Hepatocyte (in vitro differentiated cells): ENCODE measurements at regions not wholly inside any gene's neighbourhood (a gene's known extent, or its start where the extent isn't known, plus 50 kb on each side); places are given as distances from the start of the nearest gene placed in this dataset.

Source experiments
- EZH2 ChIP-seq: fragments of 200-600 bp; sonication (generic); IDR thresholded peaks from 2 replicates; pipeline ENCODE4 v1.6.1; 2016; ENCODE audit warnings: antibody characterized with exemption, mild to moderate bottlenecking, borderline replicate concordance
- EZH2phosphoT487 ChIP-seq: fragments of 200-600 bp; sonication (generic); IDR thresholded peaks from one replicate; pipeline ENCODE4 v1.6.1; 2018; ENCODE audit warnings: antibody characterized with exemption, mild to moderate bottlenecking, low read depth, moderate library complexity; ENCODE audit not compliant: unreplicated experiment, severe bottlenecking
- TF ChIP-seq, protein P1 (sequence below): fragments of 200-600 bp; sonication (generic); IDR thresholded peaks from 2 replicates; pipeline ENCODE4 v1.5.1; 2016; ENCODE audit warnings: antibody characterized with exemption, mild to moderate bottlenecking; ENCODE audit not compliant: poor library complexity

DNA sequence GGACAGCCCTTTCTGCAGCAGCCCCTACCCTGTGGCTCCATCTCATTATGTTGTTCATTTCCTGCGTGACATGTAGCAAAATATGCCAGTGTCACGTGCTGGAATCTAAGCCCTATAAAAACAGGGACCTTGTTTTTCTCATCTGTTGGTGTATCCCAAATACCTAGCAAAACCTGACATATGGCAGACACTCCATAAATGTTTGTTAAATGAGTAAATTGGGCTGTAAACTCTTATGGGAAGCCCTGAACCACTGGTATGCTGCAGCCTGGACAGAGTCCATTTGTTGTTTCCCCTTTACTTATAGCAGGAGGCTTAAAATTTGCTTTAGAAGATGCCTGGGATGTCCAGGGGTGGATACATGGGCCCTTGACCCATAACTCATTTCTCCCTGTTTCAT is 363.8 kb downstream of the NPHP4 start:
- TF ChIP-seq, protein P1, sequence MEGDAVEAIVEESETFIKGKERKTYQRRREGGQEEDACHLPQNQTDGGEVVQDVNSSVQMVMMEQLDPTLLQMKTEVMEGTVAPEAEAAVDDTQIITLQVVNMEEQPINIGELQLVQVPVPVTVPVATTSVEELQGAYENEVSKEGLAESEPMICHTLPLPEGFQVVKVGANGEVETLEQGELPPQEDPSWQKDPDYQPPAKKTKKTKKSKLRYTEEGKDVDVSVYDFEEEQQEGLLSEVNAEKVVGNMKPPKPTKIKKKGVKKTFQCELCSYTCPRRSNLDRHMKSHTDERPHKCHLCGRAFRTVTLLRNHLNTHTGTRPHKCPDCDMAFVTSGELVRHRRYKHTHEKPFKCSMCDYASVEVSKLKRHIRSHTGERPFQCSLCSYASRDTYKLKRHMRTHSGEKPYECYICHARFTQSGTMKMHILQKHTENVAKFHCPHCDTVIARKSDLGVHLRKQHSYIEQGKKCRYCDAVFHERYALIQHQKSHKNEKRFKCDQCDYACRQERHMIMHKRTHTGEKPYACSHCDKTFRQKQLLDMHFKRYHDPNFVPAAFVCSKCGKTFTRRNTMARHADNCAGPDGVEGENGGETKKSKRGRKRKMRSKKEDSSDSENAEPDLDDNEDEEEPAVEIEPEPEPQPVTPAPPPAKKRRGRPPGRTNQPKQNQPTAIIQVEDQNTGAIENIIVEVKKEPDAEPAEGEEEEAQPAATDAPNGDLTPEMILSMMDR, result no peak
- TF ChIP-seq EZH2 (no peak), EZH2phosphoT487 (no peak)
